ENCODE measurements at regions not wholly inside any gene's neighbourhood (a gene's known extent, or its start where the extent isn't known, plus 50 kb on each side); places are given as distances from the start of the nearest gene placed in this dataset.
"Not testable (repeated sequence)": the region's sequence is repeated elsewhere in the genome, so short reads cannot be mapped to it uniquely, and the experiment has no call there.

GRCh38 chr1:70727886-70728489 lies 316.9 kb downstream of the CTH start:
- Histone ChIP-seq H3K4me3 (no peak overlapping the region), H3K36me3 (no peaks in the 10 kb centered on the region), H3K9me3 (peaks cover 0 to 26% (median 0%) of the 10 kb centered on the region in 3 donors), H3K27ac (no peak overlapping the region), H3K4me1 (no peaks in the 10 kb centered on the region), H3K27me3 (no peaks in the 10 kb centered on the region)
- TF ChIP-seq CTCF (IDR thresholded peaks at IDR 0.05), result no peak
- no peak for TF ChIP-seq POLR2AphosphoS5 (IDR thresholded peaks at IDR 0.05)
- ATAC-seq, result no peak
- WGBS, 2 donors (ENCODE audit: low coverage in 1 of 2), result 80% methylated on average over 1 to 3 of the region's 6 CpGs

GRCh38 chr1:70736518-70736917 lies 311.1 kb downstream of the PTGER3 start:
- not testable (repeated sequence) for H3K27me3 ChIP-seq, ATAC-seq, H3K4me1 ChIP-seq, H3K4me3 ChIP-seq, H3K9me3 ChIP-seq, H3K27ac ChIP-seq, H3K36me3 ChIP-seq
- WGBS, 2 donors (ENCODE audit: low coverage in 1 of 2), result 70 to 88% methylated on average over 2 to 3 of the region's 6 CpGs

GRCh38 chr1:70737125-70737524 lies 310.5 kb downstream of the PTGER3 start:
- no peaks in the 10 kb centered on the region for H3K36me3 ChIP-seq
- H3K4me3 ChIP-seq, result no peak overlapping the region
- no peak overlapping the region for H3K27ac ChIP-seq
- peaks cover 0 to 14% (median 0%) of the 10 kb centered on the region in 3 donors for H3K9me3 ChIP-seq
- ATAC-seq, result no peak
- TF ChIP-seq CTCF (IDR thresholded peaks at IDR 0.05) (no peak), POLR2AphosphoS5 (IDR thresholded peaks at IDR 0.05) (no peak), EP300 (IDR thresholded peaks at IDR 0.05) (no peak), POLR2A (IDR thresholded peaks at IDR 0.05) (no peak)
- 20% methylated on average over 1 of the region's 1 CpG; no CpG with 5 or more reads in 1 of the 2 donors for WGBS, 2 donors (ENCODE audit: low coverage in 1 of 2)
- no peaks in the 10 kb centered on the region for H3K27me3 ChIP-seq
- no peaks in the 10 kb centered on the region for H3K4me1 ChIP-seq

- Histone ChIP-seq H3K36me3 (no peaks in the 10 kb centered on the region), H3K4me3 (no peak overlapping the region), H3K27ac (no peak overlapping the region), H3K9me3 (peaks cover 0 to 19% (median 0%) of the 10 kb centered on the region in 3 donors), H3K27me3 (no peaks in the 10 kb centered on the region), H3K4me1 (no peaks in the 10 kb centered on the region)
- 41 to 59% methylated on average over 3 of the region's 3 CpGs for WGBS, 2 donors (ENCODE audit: low coverage in 1 of 2)
- TF ChIP-seq CTCF (IDR thresholded peaks at IDR 0.05) (no peak), EP300 (IDR thresholded peaks at IDR 0.05) (no peak), POLR2A (IDR thresholded peaks at IDR 0.05) (no peak), POLR2AphosphoS5 (IDR thresholded peaks at IDR 0.05) (no peak)
- no peak for ATAC-seq
These were observed 309.0 kb downstream of the PTGER3 start for GRCh38 chr1:70738624-70739023.

- H3K4me3 ChIP-seq, result no peak overlapping the region
- H3K36me3 ChIP-seq, result no peaks in the 10 kb centered on the region
- no peak overlapping the region for H3K27ac ChIP-seq
- H3K4me1 ChIP-seq, result no peaks in the 10 kb centered on the region
- peaks cover 0 to 68% (median 0%) of the 10 kb centered on the region in 3 donors for H3K9me3 ChIP-seq
- ATAC-seq, result no peak
- WGBS, 2 donors (ENCODE audit: low coverage in 1 of 2), result 58 to 80% methylated on average over 1 to 3 of the region's 4 CpGs
- H3K27me3 ChIP-seq, result no peaks in the 10 kb centered on the region
- TF ChIP-seq POLR2AphosphoS5 (IDR thresholded peaks at IDR 0.05) (no peak), EP300 (IDR thresholded peaks at IDR 0.05) (no peak), POLR2A (IDR thresholded peaks at IDR 0.05) (no peak), CTCF (IDR thresholded peaks at IDR 0.05) (no peak)
These were observed 302.4 kb downstream of the PTGER3 start for GRCh38 chr1:70745199-70745598.

GRCh38 chr1:70746062-70746461 lies 301.6 kb downstream of the PTGER3 start:
- not testable (repeated sequence) for H3K27me3 ChIP-seq, H3K27ac ChIP-seq, H3K36me3 ChIP-seq, ATAC-seq, H3K4me3 ChIP-seq, H3K4me1 ChIP-seq
- H3K9me3 ChIP-seq, result peaks cover 0 to 72% (median 0%) of the 10 kb centered on the region in 3 donors
- WGBS, 2 donors (ENCODE audit: low coverage in 1 of 2), result 67 to 96% methylated on average over 1 of the region's 1 CpG

- 60 to 65% methylated on average over 1 of the region's 1 CpG for WGBS, 2 donors (ENCODE audit: low coverage in 1 of 2)
- not testable (repeated sequence) for H3K4me1 ChIP-seq, H3K27ac ChIP-seq, H3K4me3 ChIP-seq, ATAC-seq, H3K36me3 ChIP-seq, H3K27me3 ChIP-seq
- peaks cover 0 to 68% (median 0%) of the 10 kb centered on the region in 3 donors for H3K9me3 ChIP-seq
These were observed 300.5 kb downstream of the PTGER3 start for GRCh38 chr1:70747123-70747522.

- not testable (repeated sequence) for H3K27ac ChIP-seq, H3K4me1 ChIP-seq, ATAC-seq, H3K4me3 ChIP-seq, H3K27me3 ChIP-seq, H3K36me3 ChIP-seq
- peaks cover 0 to 38% (median 0%) of the 10 kb centered on the region in 3 donors for H3K9me3 ChIP-seq
- 10 to 60% methylated on average over 2 to 6 of the region's 6 CpGs for WGBS, 2 donors (ENCODE audit: low coverage in 1 of 2)
These were observed 295.8 kb downstream of the PTGER3 start for GRCh38 chr1:70751676-70752287.

Data from gastroesophageal sphincter (tissue), 4 donors.